Bronchial epithelial cell (primary cell): ENCODE measurements at regions not wholly inside any gene's neighbourhood (a gene's known extent, or its start where the extent isn't known, plus 50 kb on each side); places are given as distances from the start of the nearest gene placed in this dataset.

Source experiments
- DNase-seq: peaks from one replicate; pipeline ENCODE4 v3.0.0-alpha.2; 2010; ENCODE audit warnings: low read depth
- FAIRE-seq: peaks from 2 replicates; lab custom pipeline; 2011; peaks lifted over from hg19 to GRCh38; lab: Jason Lieb, UNC
- H3K27me3 ChIP-seq: 2 replicates; pipeline ENCODE4 v1.5.1; 2011; ENCODE audit warnings: low read length; ENCODE audit not compliant: control insufficient read depth, insufficient read depth
- H3K36me3 ChIP-seq: 2 replicates; pipeline ENCODE4 v1.5.1; 2011; ENCODE audit warnings: low read length; ENCODE audit not compliant: control insufficient read depth, insufficient read depth
- H3K4me3 ChIP-seq: 2 replicates; pipeline ENCODE4 v1.5.1; 2011; ENCODE audit warnings: mild to moderate bottlenecking, low read depth, low read length, control low read depth
- CTCF ChIP-seq: IDR thresholded peaks from 2 replicates; pipeline ENCODE4 v1.5.1; 2011; ENCODE audit warnings: mild to moderate bottlenecking, moderate library complexity, low read length, control low read depth, inconsistent platforms; ENCODE audit not compliant: insufficient read depth, severe bottlenecking

- no peaks in the 10 kb centered on the region for H3K36me3 ChIP-seq
- H3K4me3 ChIP-seq: no peak overlapping the region
- no peaks in the 10 kb centered on the region for H3K27me3 ChIP-seq
- no peak for TF ChIP-seq CTCF
- no peak for FAIRE-seq
- DNase-seq: no peak
Observed at GRCh38 chr17:72046643-72047612, 73.9 kb upstream of the SOX9 start.

- FAIRE-seq (no peak), DNase-seq (peak; percentile 46)
- Histone ChIP-seq H3K27me3 (no peaks in the 10 kb centered on the region), H3K4me3 (no peak overlapping the region), H3K36me3 (no peaks in the 10 kb centered on the region)
- no peak for TF ChIP-seq CTCF
Observed at GRCh38 chr17:72049914-72050313, 70.9 kb upstream of the SOX9 start.

- Histone ChIP-seq H3K27me3 (no peaks in the 10 kb centered on the region), H3K36me3 (no peaks in the 10 kb centered on the region), H3K4me3 (no peak overlapping the region)
- no peak for TF ChIP-seq CTCF
- FAIRE-seq (no peak), DNase-seq (no peak)
Observed at GRCh38 chr17:72053036-72053435, 67.8 kb upstream of the SOX9 start.

GRCh38 chr17:72053449-72053848, 67.4 kb upstream of the SOX9 start:
- H3K4me3 ChIP-seq: no peak overlapping the region
- H3K27me3 ChIP-seq: no peaks in the 10 kb centered on the region
- H3K36me3 ChIP-seq: no peaks in the 10 kb centered on the region
- DNase-seq (no peak), FAIRE-seq (no peak)
- no peak for TF ChIP-seq CTCF

GRCh38 chr17:72056155-72056554, 64.7 kb upstream of the SOX9 start:
- H3K4me3 ChIP-seq: no peak overlapping the region

More at GRCh38 chr17:72056155-72056554, 64.7 kb upstream of the SOX9 start:
- FAIRE-seq: no peak
- no peaks in the 10 kb centered on the region for H3K36me3 ChIP-seq
- no peaks in the 10 kb centered on the region for H3K27me3 ChIP-seq
- TF ChIP-seq CTCF: no peak
- no peak for DNase-seq
